ENCODE measurements at regions not wholly inside any gene's neighbourhood (a gene's known extent, or its start where the extent isn't known, plus 50 kb on each side); places are given as distances from the start of the nearest gene placed in this dataset.

DNA sequence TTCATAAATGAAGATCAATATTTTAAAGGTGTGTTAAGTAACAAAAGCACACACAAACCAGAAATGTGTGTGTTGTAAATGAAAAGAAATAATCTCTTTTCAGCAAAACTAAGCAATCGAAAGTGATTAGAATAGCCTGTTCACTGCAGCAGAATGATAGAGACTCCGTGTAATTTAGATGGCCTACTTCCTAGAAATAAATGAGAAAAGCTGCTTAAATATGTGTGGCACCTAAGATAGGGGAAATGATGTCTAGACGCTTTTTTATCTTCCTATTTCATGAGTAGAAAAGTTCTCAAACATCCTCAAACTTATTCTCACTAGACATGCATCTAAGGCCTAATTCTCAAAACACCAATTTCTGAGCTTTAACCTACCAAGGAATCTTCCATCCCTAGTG lies 124.7 kb upstream of the BRINP3 start:
- TF ChIP-seq, protein P1, sequence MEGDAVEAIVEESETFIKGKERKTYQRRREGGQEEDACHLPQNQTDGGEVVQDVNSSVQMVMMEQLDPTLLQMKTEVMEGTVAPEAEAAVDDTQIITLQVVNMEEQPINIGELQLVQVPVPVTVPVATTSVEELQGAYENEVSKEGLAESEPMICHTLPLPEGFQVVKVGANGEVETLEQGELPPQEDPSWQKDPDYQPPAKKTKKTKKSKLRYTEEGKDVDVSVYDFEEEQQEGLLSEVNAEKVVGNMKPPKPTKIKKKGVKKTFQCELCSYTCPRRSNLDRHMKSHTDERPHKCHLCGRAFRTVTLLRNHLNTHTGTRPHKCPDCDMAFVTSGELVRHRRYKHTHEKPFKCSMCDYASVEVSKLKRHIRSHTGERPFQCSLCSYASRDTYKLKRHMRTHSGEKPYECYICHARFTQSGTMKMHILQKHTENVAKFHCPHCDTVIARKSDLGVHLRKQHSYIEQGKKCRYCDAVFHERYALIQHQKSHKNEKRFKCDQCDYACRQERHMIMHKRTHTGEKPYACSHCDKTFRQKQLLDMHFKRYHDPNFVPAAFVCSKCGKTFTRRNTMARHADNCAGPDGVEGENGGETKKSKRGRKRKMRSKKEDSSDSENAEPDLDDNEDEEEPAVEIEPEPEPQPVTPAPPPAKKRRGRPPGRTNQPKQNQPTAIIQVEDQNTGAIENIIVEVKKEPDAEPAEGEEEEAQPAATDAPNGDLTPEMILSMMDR (optimal IDR thresholded peaks at IDR 0.05 in 1 of 3, IDR thresholded peaks at IDR 0.05 in 1 of 3, conservative IDR thresholded peaks at IDR 0.05 in 1 of 3; ENCODE audit: extremely low read depth in 1 of 3, insufficient read depth in 2 of 3, low read length in 3 of 3): no peak
- TF ChIP-seq EZH2 (IDR thresholded peaks at IDR 0.05; ENCODE audit: low read length): no peak

Data from keratinocyte (primary cell).